ENCODE measurements at regions not wholly inside any gene's neighbourhood (a gene's known extent, or its start where the extent isn't known, plus 50 kb on each side); places are given as distances from the start of the nearest gene placed in this dataset.
"Not testable (repeated sequence)": the region's sequence is repeated elsewhere in the genome, so short reads cannot be mapped to it uniquely, and the experiment has no call there.

DNA sequence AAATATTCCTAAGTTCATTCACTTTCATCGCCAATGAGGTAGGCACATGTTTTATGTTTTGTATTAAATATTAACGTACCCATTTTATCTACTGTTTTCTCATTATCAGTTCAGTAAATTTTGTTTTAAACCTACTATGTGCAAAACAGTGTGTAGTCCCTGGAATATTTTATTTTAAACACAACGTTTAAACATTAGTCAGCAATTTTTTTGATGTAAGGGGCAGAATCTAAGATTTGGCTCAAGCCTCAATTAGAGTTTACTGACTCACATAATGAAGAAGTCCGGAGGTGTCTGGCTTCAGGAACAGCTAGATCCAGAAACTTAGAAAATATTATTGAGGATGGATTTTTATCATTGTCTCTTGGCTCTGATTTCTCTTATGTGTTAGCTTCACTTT lies 267.5 kb downstream of the C12orf75 start (continued):
- TF ChIP-seq, protein P1, sequence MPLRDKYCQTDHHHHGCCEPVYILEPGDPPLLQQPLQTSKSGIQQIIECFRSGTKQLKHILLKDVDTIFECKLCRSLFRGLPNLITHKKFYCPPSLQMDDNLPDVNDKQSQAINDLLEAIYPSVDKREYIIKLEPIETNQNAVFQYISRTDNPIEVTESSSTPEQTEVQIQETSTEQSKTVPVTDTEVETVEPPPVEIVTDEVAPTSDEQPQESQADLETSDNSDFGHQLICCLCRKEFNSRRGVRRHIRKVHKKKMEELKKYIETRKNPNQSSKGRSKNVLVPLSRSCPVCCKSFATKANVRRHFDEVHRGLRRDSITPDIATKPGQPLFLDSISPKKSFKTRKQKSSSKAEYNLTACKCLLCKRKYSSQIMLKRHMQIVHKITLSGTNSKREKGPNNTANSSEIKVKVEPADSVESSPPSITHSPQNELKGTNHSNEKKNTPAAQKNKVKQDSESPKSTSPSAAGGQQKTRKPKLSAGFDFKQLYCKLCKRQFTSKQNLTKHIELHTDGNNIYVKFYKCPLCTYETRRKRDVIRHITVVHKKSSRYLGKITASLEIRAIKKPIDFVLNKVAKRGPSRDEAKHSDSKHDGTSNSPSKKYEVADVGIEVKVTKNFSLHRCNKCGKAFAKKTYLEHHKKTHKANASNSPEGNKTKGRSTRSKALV (CRISPR knock-in tag; IDR thresholded peaks at IDR 0.05), result no peak

DNA sequence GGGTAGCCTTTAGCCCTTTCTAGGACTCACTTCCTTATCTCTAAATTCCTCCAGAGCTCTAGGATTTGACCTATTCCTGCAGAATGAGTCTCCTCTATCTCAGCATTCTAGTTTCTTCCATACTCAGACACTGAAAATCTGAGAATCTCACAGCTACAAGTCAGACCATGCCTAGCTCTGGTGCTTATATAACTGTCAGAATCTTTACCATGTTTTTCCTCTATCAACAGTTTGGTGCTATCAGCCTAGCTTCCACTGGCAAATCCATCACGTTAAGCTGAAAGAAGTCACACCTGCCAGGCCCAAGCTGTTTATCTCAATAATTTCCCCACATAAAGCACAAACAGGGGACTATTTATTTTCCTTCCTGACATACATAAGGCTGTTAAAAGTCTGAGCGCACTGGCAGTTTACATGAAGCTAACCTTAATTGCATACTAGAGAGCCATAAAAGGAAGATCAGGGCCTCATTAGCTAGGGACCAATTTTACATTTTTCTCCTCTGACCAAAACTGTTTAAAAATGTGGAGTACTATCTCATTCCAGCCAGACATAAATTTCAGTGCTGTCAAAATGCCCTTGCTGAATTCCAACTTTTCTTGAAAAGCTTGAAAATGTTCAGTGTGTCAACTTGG lies 270.5 kb downstream of the C12orf75 start:
- POLR2A ChIA-PET, result no interaction called here

DNA sequence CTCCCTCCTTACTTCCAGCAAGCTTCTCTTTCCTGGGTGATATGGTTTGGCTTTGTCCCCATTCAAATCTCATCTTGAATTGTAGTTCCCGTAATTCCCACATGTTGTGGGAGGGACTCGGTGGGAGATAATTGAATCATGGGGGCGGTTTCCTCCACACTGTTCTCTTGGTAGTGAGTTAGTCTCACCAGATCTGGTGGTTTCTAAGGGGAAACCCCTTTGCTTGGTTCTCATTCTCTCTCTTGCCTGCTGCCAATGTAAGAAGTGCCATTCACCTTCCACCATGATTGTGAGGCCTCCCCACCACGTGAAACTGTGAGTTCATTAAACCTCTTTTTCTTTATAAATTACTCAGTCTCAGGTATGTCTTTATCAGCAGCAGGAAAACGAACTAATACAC lies 271.8 kb downstream of the C12orf75 start:
- CTCF ChIA-PET (ENCODE audit: low intra/inter-chr PET ratio, low total read pairs); DNase-seq (ENCODE audit: low spot score); in situ Hi-C loops (cut with HindIII; ENCODE audit: extremely low pct_ligation_motif_present, low pct_unique_long_range_greater_than_20kb); H4K20me1 ChIP-seq (ENCODE audit: insufficient read depth, low read length); H3K4me3 ChIP-seq (replicated peaks in 1 of 3; ENCODE audit: insufficient read depth in 1 of 3, low read depth in 2 of 3, low read length in 3 of 3); H3K27ac ChIP-seq (ENCODE audit: extremely low read length, insufficient read depth, low read length); H3K4me1 ChIP-seq (ENCODE audit: insufficient read depth, low read length); H3K36me3 ChIP-seq (replicated peaks in 1 of 2; ENCODE audit: control insufficient read depth in 1 of 2, insufficient read depth in 2 of 2, low read length in 2 of 2); H3K27me3 ChIP-seq (ENCODE audit: control insufficient read depth in 1 of 2, insufficient read depth in 2 of 2, low read length in 2 of 2); BruUV-seq (replicated peaks); H3K4me2 ChIP-seq (ENCODE audit: low read depth, low read length); H3K79me2 ChIP-seq (ENCODE audit: insufficient read depth, low read length); ATAC-seq; FAIRE-seq; H3K9me3 ChIP-seq (ENCODE audit: low read length); H2AFZ ChIP-seq (ENCODE audit: low read length); intact Hi-C loops (cut with micrococcal nuclease; ENCODE audit: unreplicated experiment); H3K9ac ChIP-seq (ENCODE audit: insufficient read depth, low read depth, low read length); POLR2A ChIA-PET: not testable (repeated sequence)
- 1% methylated on average over 5 of the region's 5 CpGs for WGBS (ENCODE audit: low lambda C conversion rate)

More for the DNA sequence above, 270.5 kb downstream of the C12orf75 start:
- 27% methylated on average over 2 of the region's 2 CpGs for WGBS (ENCODE audit: low lambda C conversion rate)
- no peak overlapping the region for H2AFZ ChIP-seq (ENCODE audit: low read length)
- H3K4me3 ChIP-seq (replicated peaks in 1 of 3; ENCODE audit: insufficient read depth in 1 of 3, low read depth in 2 of 3, low read length in 3 of 3), result no peak overlapping the region
- CTCF ChIA-PET (ENCODE audit: low intra/inter-chr PET ratio, low total read pairs), result no interaction called here
- no peaks in the 10 kb centered on the region for H3K36me3 ChIP-seq (replicated peaks in 1 of 2; ENCODE audit: control insufficient read depth in 1 of 2, insufficient read depth in 2 of 2, low read length in 2 of 2)
- H3K9me3 ChIP-seq (ENCODE audit: low read length), result no peaks in the 10 kb centered on the region
- H3K4me1 ChIP-seq (ENCODE audit: insufficient read depth, low read length), result no peaks in the 10 kb centered on the region
- no peak overlapping the region for H3K4me2 ChIP-seq (ENCODE audit: low read depth, low read length)
- no peak for FAIRE-seq
- intact Hi-C loops (cut with micrococcal nuclease; ENCODE audit: unreplicated experiment) (no loop called here), in situ Hi-C loops (cut with HindIII; ENCODE audit: extremely low pct_ligation_motif_present, low pct_unique_long_range_greater_than_20kb) (no loop called here)
- DNase-seq (ENCODE audit: low spot score), result no peak
- no peak overlapping the region for H3K27ac ChIP-seq (ENCODE audit: extremely low read length, insufficient read depth, low read length)
- no peaks in the 10 kb centered on the region for H3K79me2 ChIP-seq (ENCODE audit: insufficient read depth, low read length)
- ATAC-seq, result no peak
- no peaks in the 10 kb centered on the region for H4K20me1 ChIP-seq (ENCODE audit: insufficient read depth, low read length)
- TF ChIP-seq, protein P2, sequence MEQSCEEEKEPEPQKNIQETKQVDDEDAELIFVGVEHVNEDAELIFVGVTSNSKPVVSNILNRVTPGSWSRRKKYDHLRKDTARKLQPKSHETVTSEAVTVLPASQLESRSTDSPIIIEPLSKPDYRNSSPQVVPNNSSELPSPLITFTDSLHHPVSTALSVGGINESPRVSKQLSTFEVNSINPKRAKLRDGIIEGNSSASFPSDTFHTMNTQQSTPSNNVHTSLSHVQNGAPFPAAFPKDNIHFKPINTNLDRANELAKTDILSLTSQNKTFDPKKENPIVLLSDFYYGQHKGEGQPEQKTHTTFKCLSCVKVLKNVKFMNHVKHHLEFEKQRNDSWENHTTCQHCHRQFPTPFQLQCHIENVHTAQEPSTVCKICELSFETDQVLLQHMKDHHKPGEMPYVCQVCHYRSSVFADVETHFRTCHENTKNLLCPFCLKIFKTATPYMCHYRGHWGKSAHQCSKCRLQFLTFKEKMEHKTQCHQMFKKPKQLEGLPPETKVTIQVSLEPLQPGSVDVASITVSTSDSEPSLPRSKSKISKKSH (CRISPR knock-in tag; IDR thresholded peaks at IDR 0.05; ENCODE audit: borderline replicate concordance), result no peak
- TF ChIP-seq ZNF607 (CRISPR knock-in tag; IDR thresholded peaks at IDR 0.05; ENCODE audit: borderline replicate concordance), result no peak
- no peak for TF ChIP-seq NFYC (CRISPR knock-in tag; IDR thresholded peaks at IDR 0.05)
- TF ChIP-seq, protein P3, sequence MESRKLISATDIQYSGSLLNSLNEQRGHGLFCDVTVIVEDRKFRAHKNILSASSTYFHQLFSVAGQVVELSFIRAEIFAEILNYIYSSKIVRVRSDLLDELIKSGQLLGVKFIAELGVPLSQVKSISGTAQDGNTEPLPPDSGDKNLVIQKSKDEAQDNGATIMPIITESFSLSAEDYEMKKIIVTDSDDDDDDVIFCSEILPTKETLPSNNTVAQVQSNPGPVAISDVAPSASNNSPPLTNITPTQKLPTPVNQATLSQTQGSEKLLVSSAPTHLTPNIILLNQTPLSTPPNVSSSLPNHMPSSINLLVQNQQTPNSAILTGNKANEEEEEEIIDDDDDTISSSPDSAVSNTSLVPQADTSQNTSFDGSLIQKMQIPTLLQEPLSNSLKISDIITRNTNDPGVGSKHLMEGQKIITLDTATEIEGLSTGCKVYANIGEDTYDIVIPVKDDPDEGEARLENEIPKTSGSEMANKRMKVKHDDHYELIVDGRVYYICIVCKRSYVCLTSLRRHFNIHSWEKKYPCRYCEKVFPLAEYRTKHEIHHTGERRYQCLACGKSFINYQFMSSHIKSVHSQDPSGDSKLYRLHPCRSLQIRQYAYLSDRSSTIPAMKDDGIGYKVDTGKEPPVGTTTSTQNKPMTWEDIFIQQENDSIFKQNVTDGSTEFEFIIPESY (CRISPR knock-in tag; IDR thresholded peaks at IDR 0.05), result no peak
- no peak for TF ChIP-seq MAF1 (CRISPR knock-in tag; IDR thresholded peaks at IDR 0.05; ENCODE audit: borderline replicate concordance)
- TF ChIP-seq SIX1 (CRISPR knock-in tag; IDR thresholded peaks at IDR 0.05; ENCODE audit: borderline replicate concordance), result no peak
- TF ChIP-seq PCBP1 (IDR thresholded peaks at IDR 0.05; ENCODE audit: borderline replicate concordance, low read depth, low read length), result no peak
- no peak for TF ChIP-seq KAT7 (CRISPR knock-in tag; IDR thresholded peaks at IDR 0.05; ENCODE audit: borderline replicate concordance)
- TF ChIP-seq ZNF558 (CRISPR knock-in tag; IDR thresholded peaks at IDR 0.05; ENCODE audit: borderline replicate concordance), result no peak
- TF ChIP-seq NCOR1 (IDR thresholded peaks at IDR 0.05; ENCODE audit: borderline replicate concordance, low read length), result no peak
- no peak for TF ChIP-seq ZNF101 (CRISPR knock-in tag; IDR thresholded peaks at IDR 0.05; ENCODE audit: borderline replicate concordance, low read depth)
- no peak for TF ChIP-seq NONO (IDR thresholded peaks at IDR 0.05)
- no peak for TF ChIP-seq NONO (CRISPR knock-in tag; conservative IDR thresholded peaks at IDR 0.05)
- no peak for TF ChIP-seq ATM (IDR thresholded peaks at IDR 0.05; ENCODE audit: borderline replicate concordance)
- no peak for TF ChIP-seq FOXO1 (CRISPR knock-in tag; IDR thresholded peaks at IDR 0.05)
- BruUV-seq (replicated peaks), result no TSS peak
- no peaks in the 10 kb centered on the region for H3K27me3 ChIP-seq (ENCODE audit: control insufficient read depth in 1 of 2, insufficient read depth in 2 of 2, low read length in 2 of 2)
- no peak overlapping the region for H3K9ac ChIP-seq (ENCODE audit: insufficient read depth, low read depth, low read length)
